GM12878 (cell line): ENCODE measurements at regions not wholly inside any gene's neighbourhood (a gene's known extent, or its start where the extent isn't known, plus 50 kb on each side); places are given as distances from the start of the nearest gene placed in this dataset.

Source experiments
- ATAC-seq: fragments of 200-7000 bp; cut with Tn5 transposase; 3 replicates; pipeline ENCODE4 v1.9.1; 2020; ENCODE audit warnings: mild to moderate bottlenecking, moderate library complexity
- BruUV-seq: library from RNA; stranded (reverse); fragments of 400-500 nt; replicated peaks from 2 replicates; lab custom pipeline; 2021; lab: Mats Ljungman, UMichigan
- CTCF ChIA-PET: fragments of 300-600 bp; sonication (Branson Sonifier 250); formaldehyde crosslinking; extraction: SDS; loops from one replicate; lab custom pipeline; 2021; ENCODE audit warnings: inconsistent platforms; lab: Yijun Ruan, JAX
- POLR2A ChIA-PET: fragments of 350-600 bp; formaldehyde crosslinking; extraction: SDS; loops from one replicate; lab custom pipeline; 2021; ENCODE audit warnings: inconsistent platforms; lab: Charles Lee
- RAD21 ChIA-PET: fragments of 300-600 bp; sonication (Branson Sonifier 250); formaldehyde crosslinking; loops from one replicate; lab custom pipeline; 2023; ENCODE audit warnings: antibody characterized with exemption; ENCODE audit not compliant: unreplicated experiment; lab: Charles Lee
- SMC1A ChIA-PET: fragments of 300-600 bp; sonication (Branson Sonifier 250); formaldehyde crosslinking; loops from one replicate; lab custom pipeline; 2023; ENCODE audit not compliant: unreplicated experiment, uncharacterized antibody; lab: Charles Lee
- DNase-seq: peaks from one replicate; pipeline ENCODE4 v3.0.0-alpha.2; 2011; ENCODE audit warnings: low read depth, low spot score
- FAIRE-seq: peaks from 3 replicates; lab custom pipeline; 2011; peaks lifted over from hg19 to GRCh38; lab: Jason Lieb, UNC
- H2AFZ ChIP-seq: 2 replicates; pipeline ENCODE4 v1.6.0; 2011; ENCODE audit warnings: low read depth, low read length, control low read depth; ENCODE audit not compliant: control insufficient read depth
- H3K27ac ChIP-seq: 2 replicates; pipeline ENCODE4 v1.5.1; 2011; ENCODE audit warnings: control low read depth; ENCODE audit not compliant: control insufficient read depth, insufficient read depth
- H3K27me3 ChIP-seq, 2 experiments: replicated peaks in 1 of 2; 2 replicates each; pipeline versions ENCODE4 v1.6.0 to v1.6.1; 2011; ENCODE audit warnings: low read length in 1 of 2; ENCODE audit not compliant: control insufficient read depth in 2 of 2, insufficient read depth in 2 of 2
- H3K36me3 ChIP-seq, 2 experiments: 2 replicates each; pipeline ENCODE4 v1.5.1; 2011; ENCODE audit warnings: low read length in 1 of 2; ENCODE audit not compliant: control insufficient read depth in 2 of 2, insufficient read depth in 2 of 2
- H3K4me1 ChIP-seq: 2 replicates; pipeline ENCODE4 v1.6.1; 2011; ENCODE audit warnings: mild to moderate bottlenecking, low read length, moderate library complexity, mixed read lengths; ENCODE audit not compliant: control insufficient read depth, insufficient read depth
- H3K4me2 ChIP-seq: 2 replicates; pipeline ENCODE4 v1.6.0; 2011; ENCODE audit warnings: control low read depth; ENCODE audit not compliant: control insufficient read depth, insufficient read depth
- H3K4me3 ChIP-seq: fragments of 200-600 bp; sonication (generic); 2 replicates; pipeline ENCODE4 v1.5.1; 2016
- H3K79me2 ChIP-seq: 2 replicates; pipeline ENCODE4 v1.6.0; 2011; ENCODE audit warnings: low read length; ENCODE audit not compliant: control insufficient read depth, insufficient read depth
- H3K9ac ChIP-seq: 2 replicates; pipeline ENCODE4 v1.8.0; 2011; ENCODE audit warnings: low read length, control low read depth, mixed read lengths; ENCODE audit not compliant: control insufficient read depth, insufficient read depth
- H3K9me3 ChIP-seq: replicated peaks from 3 replicates; pipeline ENCODE4 v1.5.1; 2011; ENCODE audit warnings: mild to moderate bottlenecking, low read length; ENCODE audit not compliant: control insufficient read depth, insufficient read depth
- H4K20me1 ChIP-seq: 2 replicates; pipeline ENCODE4 v1.6.0; 2011; ENCODE audit not compliant: control insufficient read depth, insufficient read depth
- BCL11A ChIP-seq: IDR thresholded peaks from 2 replicates; pipeline ENCODE4 v1.6.1; 2011; ENCODE audit warnings: low read depth, low read length
- BCLAF1 ChIP-seq: fragments of 450-650 bp; IDR thresholded peaks from 2 replicates; pipeline ENCODE4 v1.6.1; 2017; ENCODE audit warnings: antibody characterized with exemption, mild to moderate bottlenecking, moderate library complexity
- CHD1 ChIP-seq: IDR thresholded peaks from 2 replicates; pipeline ENCODE4 v1.6.1; 2012; ENCODE audit warnings: low read depth, low read length, improper control_type of control experiment
- E4F1 ChIP-seq: fragments of 450-650 bp; IDR thresholded peaks from 2 replicates; pipeline ENCODE4 v1.6.1; 2018; ENCODE audit warnings: borderline replicate concordance, mild to moderate bottlenecking; ENCODE audit not compliant: partially characterized antibody
- EED ChIP-seq: sonication (generic); IDR thresholded peaks from 2 replicates; pipeline ENCODE4 v1.6.1; 2016; ENCODE audit warnings: antibody characterized with exemption, low read depth
- EGR1 ChIP-seq, 2 experiments: IDR thresholded peaks; 1 replicate in 1 of 2; 2 replicates in 1 of 2; pipeline ENCODE4 v1.6.1; 2011 to 2012; ENCODE audit warnings: low read depth in 2 of 2, low read length in 2 of 2, borderline replicate concordance in 1 of 2, mild to moderate bottlenecking in 1 of 2, moderate library complexity in 1 of 2
- ESRRA ChIP-seq: IDR thresholded peaks from 2 replicates; pipeline ENCODE4 v1.6.1; 2012; ENCODE audit warnings: mild to moderate bottlenecking, low read length, improper control_type of control experiment
- FOS ChIP-seq: IDR thresholded peaks from 3 replicates; pipeline ENCODE4 v1.6.1; 2011; ENCODE audit warnings: borderline replicate concordance; ENCODE audit not compliant: insufficient read length; ENCODE audit errors: extremely low read depth
- FOXM1 ChIP-seq: IDR thresholded peaks from 2 replicates; pipeline ENCODE4 v1.6.1; 2012; ENCODE audit warnings: low read depth, mild to moderate bottlenecking, inconsistent platforms, low read length, moderate library complexity
- HDGF ChIP-seq: fragments of 450-650 bp; IDR thresholded peaks from 2 replicates; pipeline ENCODE4 v1.6.1; 2016; ENCODE audit warnings: antibody characterized with exemption
- HSF1 ChIP-seq: fragments of 150-350 bp; IDR thresholded peaks from 2 replicates; pipeline ENCODE4 v1.6.1; 2014; ENCODE audit warnings: mild to moderate bottlenecking, low read depth, low read length
- IRF4 ChIP-seq: IDR thresholded peaks from 2 replicates; pipeline ENCODE4 v1.6.1; 2011; ENCODE audit warnings: low read depth, low read length
- IRF5 ChIP-seq: fragments of 450-650 bp; IDR thresholded peaks from 2 replicates; pipeline ENCODE4 v1.6.1; 2017; ENCODE audit warnings: borderline replicate concordance
- JUNB ChIP-seq: IDR thresholded peaks from 2 replicates; pipeline ENCODE4 v1.6.1; 2016; ENCODE audit warnings: antibody characterized with exemption, mild to moderate bottlenecking
- MYC ChIP-seq: IDR thresholded peaks from 2 replicates; pipeline ENCODE4 v1.6.1; 2011; ENCODE audit warnings: mild to moderate bottlenecking, low read length, moderate library complexity, inconsistent platforms; ENCODE audit not compliant: insufficient read depth, insufficient replicate concordance, insufficient read length, severe bottlenecking
- NFYB ChIP-seq: IDR thresholded peaks from 2 replicates; pipeline ENCODE4 v1.6.1; 2011; ENCODE audit warnings: low read depth, mild to moderate bottlenecking, low read length, improper control_type of control experiment, moderate library complexity; ENCODE audit not compliant: insufficient read depth
- PAX8 ChIP-seq: fragments of 450-650 bp; IDR thresholded peaks from 2 replicates; pipeline ENCODE4 v1.6.1; 2017; ENCODE audit warnings: mild to moderate bottlenecking, moderate library complexity
- POLR2AphosphoS5 ChIP-seq: IDR thresholded peaks from 2 replicates; pipeline ENCODE4 v1.6.1; 2011; ENCODE audit warnings: mild to moderate bottlenecking, low read length, inconsistent platforms
- YBX1 ChIP-seq: fragments of 450-650 bp; IDR thresholded peaks from 2 replicates; pipeline ENCODE4 v1.6.1; 2016; ENCODE audit warnings: antibody characterized with exemption
- WGBS: methylation state at CpG from one replicate; pipeline ENCODE4 v1.1.6; 2016; ENCODE audit warnings: low lambda C conversion rate; ENCODE audit not compliant: insufficient replicate concordance, insufficient coverage; ENCODE audit errors: missing lambda C conversion rate; 5-methylcytosine and 5-hydroxymethylcytosine counted together
- in situ Hi-C: fragments of 300-500 bp; cut with MboI; formaldehyde crosslinking; loops from 9 replicates; pipeline ENCODE4 v1.14.3; 2018; ENCODE audit warnings: mixed read lengths
- intact Hi-C: fragments of 100-400 bp; cut with micrococcal nuclease; formaldehyde crosslinking; loops from one replicate; pipeline ENCODE4 v1.14.2; 2022; ENCODE audit not compliant: unreplicated experiment

GRCh38 chr2:219875036-219875435 lies 247.6 kb downstream of the SLC4A3 start:
- H3K36me3 ChIP-seq = no peaks in the 10 kb centered on the region
- no peaks in the 10 kb centered on the region for H3K9me3 ChIP-seq
- H3K4me2 ChIP-seq = no peak overlapping the region
- ChIA-PET SMC1A (no interaction called here), POLR2A (no interaction called here), CTCF (no interaction called here), RAD21 (no interaction called here)
- H4K20me1 ChIP-seq = no peaks in the 10 kb centered on the region
- in situ Hi-C loops (no loop called here), intact Hi-C loops (no loop called here)
- no peak overlapping the region for H3K4me3 ChIP-seq
- DNase-seq = no peak
- no peak for ATAC-seq
- H3K27me3 ChIP-seq = no peaks in the 10 kb centered on the region
- no peaks in the 10 kb centered on the region for H3K79me2 ChIP-seq
- H3K4me1 ChIP-seq = no peaks in the 10 kb centered on the region
- BruUV-seq = no TSS peak
- no peak for FAIRE-seq
- no peak overlapping the region for H3K9ac ChIP-seq
- H2AFZ ChIP-seq = no peak overlapping the region
- no peak overlapping the region for H3K27ac ChIP-seq
- WGBS = 0% methylated on average over 1 of the region's 1 CpG
- no peak for TF ChIP-seq BCL11A
- no peak for TF ChIP-seq EED
- TF ChIP-seq E4F1 = no peak
- TF ChIP-seq BCLAF1 = no peak
- no peak for TF ChIP-seq IRF5
- no peak for TF ChIP-seq HDGF
- TF ChIP-seq POLR2AphosphoS5 = no peak
- no peak for TF ChIP-seq EGR1 (IDR thresholded peaks at IDR 0.05; ENCODE audit: borderline replicate concordance in 1 of 2, low read depth in 2 of 2, low read length in 2 of 2)
- no peak for TF ChIP-seq YBX1
- TF ChIP-seq ESRRA = no peak
- TF ChIP-seq HSF1 = no peak
- no peak for TF ChIP-seq FOS
- no peak for TF ChIP-seq CHD1
- no peak for TF ChIP-seq MYC
- TF ChIP-seq NFYB = no peak
- TF ChIP-seq PAX8 = no peak
- TF ChIP-seq IRF4 = no peak
- TF ChIP-seq JUNB = no peak
- TF ChIP-seq FOXM1 = no peak
